ENCODE measurements at regions not wholly inside any gene's neighbourhood (a gene's known extent, or its start where the extent isn't known, plus 50 kb on each side); places are given as distances from the start of the nearest gene placed in this dataset.

DNA sequence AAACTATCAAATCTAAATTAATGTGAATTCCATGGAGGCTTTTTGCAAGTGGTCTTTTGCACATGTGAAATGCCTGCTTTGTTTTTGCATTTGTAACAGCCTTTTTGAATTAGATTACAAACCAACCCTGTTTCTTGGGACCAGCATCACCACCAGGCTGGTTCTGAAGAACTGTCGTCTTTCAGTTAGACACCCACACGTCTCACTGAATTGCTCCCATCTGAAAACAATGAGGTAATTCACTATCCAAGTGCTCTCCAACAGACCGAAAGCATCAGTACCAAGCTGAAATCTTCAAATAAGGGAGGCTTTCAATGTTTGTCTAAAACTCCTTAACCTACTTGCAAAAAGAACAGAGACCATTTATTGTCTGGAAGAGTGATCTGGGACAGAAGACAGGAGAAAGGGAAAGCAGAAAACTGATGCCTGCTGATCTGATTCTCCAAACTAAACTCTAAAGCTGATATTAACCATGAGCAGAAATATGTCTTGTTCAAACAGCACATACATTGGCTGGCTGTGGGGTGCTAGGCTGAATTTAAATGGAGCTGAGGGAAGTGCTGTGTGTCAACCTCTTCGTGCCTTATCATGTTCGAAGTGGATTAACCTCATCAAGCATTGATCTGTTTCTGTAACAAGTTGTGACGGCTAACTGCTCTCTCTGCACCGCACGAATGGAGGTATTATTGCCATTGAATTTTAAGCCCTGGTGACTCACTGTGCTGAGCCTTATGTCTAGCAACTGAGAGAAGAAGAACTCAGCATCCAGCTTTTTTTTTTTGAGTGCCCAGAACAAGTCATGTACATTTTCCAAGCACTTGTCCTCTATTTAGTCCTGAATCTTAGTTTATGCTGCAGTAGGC is 213.7 kb upstream of the P2RY1 start:
- Histone ChIP-seq H3K27ac (no peak overlapping the region), H3K4me3 (no peak overlapping the region), H3K9me3 (no peaks in the 10 kb centered on the region)

DNA sequence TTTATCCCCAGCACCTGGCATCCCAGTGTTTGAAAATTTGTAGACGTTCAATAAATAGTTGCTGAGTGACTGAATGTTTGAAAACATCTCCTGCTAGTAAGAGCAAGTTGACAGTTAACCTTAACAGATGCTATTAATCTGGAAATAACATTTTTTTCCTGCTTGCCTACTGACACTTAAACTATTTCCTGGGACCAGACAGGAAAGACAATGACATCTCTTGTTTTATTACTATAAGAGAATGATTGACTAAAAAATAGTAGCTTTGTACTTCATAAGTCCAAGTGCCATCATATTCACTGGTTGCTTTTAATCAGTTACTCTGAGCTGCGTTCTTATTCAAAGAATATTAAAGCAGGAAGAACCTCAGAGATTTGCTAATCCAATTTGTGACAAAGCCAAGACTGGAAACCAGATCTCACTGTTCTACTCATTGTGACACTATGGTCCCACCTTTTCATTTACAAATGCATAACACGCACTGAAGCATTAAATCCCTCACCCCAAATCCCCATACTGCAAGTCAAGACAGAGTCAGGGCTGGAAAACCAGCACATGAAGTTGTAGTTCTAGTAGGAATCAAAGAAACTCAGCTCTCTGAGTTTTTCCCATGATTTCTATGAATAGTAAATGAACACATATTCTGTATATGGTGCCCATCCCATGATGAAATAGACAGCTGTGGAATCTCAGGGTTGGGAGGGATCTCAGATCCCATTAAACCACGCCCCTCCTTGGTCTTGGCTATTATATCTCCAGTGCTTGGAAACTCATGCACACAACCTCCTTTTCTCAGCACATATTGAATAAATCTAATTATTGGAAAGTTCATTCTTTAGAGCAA is 212.7 kb upstream of the P2RY1 start:
- intact Hi-C loops (cut with DNase I): no loop called here
- H3K27me3 ChIP-seq: no peaks in the 10 kb centered on the region
- H3K36me3 ChIP-seq: no peaks in the 10 kb centered on the region
- no peak overlapping the region for H3K27ac ChIP-seq
- no peak overlapping the region for H3K4me3 ChIP-seq
- no peak for TF ChIP-seq CTCF (IDR thresholded peaks at IDR 0.05)
- H3K9me3 ChIP-seq: no peaks in the 10 kb centered on the region
- peaks cover 3 to 5% of the 10 kb centered on the region in 2 donors for H3K4me1 ChIP-seq
- no peak for DNase-seq (ENCODE audit: low spot score in 2 of 2)

More for the DNA sequence above, 213.7 kb upstream of the P2RY1 start:
- intact Hi-C loops (cut with DNase I): no loop called here
- DNase-seq (ENCODE audit: low spot score in 2 of 2): no peak
- Histone ChIP-seq H3K4me1 (peaks cover 3 to 5% of the 10 kb centered on the region in 2 donors), H3K36me3 (no peaks in the 10 kb centered on the region), H3K27me3 (no peaks in the 10 kb centered on the region)
- no peak for TF ChIP-seq CTCF (IDR thresholded peaks at IDR 0.05)

GRCh38 chr3:152622811-152623167 is 212.1 kb upstream of the P2RY1 start:
- intact Hi-C loops (cut with DNase I): no loop called here
- Histone ChIP-seq H3K9me3 (no peaks in the 10 kb centered on the region), H3K36me3 (no peaks in the 10 kb centered on the region), H3K27me3 (no peaks in the 10 kb centered on the region), H3K4me1 (peaks cover 3 to 5% of the 10 kb centered on the region in 2 donors), H3K4me3 (no peak overlapping the region), H3K27ac (no peak overlapping the region)
- no peak for DNase-seq (ENCODE audit: low spot score in 2 of 2)
- no peak for TF ChIP-seq CTCF (IDR thresholded peaks at IDR 0.05)

DNA sequence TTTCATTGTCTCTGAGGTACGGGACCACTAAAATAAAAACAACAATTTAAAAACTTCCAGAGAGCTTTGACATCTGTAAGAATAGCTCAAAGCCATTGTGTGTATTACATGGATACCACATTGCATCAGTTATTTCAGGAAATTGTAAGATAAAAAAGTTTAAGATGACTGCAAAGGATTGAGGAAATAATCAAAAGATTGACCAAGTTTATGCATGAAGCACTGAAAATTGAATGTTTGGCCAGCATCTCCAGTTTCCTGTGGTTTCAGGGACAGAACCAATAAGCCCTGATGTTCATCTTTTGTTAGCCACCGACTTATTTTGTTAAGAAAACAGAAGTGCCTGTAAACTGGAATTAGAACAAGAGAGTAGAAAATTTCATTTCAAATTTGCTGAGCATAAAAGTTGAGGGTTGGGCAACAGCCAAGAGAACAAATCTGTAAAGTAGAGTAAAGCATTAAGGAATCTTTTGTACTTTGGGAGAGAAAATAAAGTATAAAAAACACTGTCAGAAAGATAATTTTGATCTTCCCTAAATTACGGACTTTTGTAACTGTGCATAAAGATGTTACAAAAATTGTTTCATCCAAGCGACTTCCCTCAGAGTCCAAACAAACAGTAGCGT is 211.5 kb upstream of the P2RY1 start:
- Histone ChIP-seq H3K36me3 (no peaks in the 10 kb centered on the region), H3K4me3 (no peak overlapping the region), H3K9me3 (no peaks in the 10 kb centered on the region), H3K27ac (no peak overlapping the region), H3K27me3 (no peaks in the 10 kb centered on the region), H3K4me1 (peaks cover 3 to 5% of the 10 kb centered on the region in 2 donors)
- no peak for DNase-seq (ENCODE audit: low spot score in 2 of 2)
- no peak for TF ChIP-seq CTCF (IDR thresholded peaks at IDR 0.05)
- intact Hi-C loops (cut with DNase I): no loop called here

DNA sequence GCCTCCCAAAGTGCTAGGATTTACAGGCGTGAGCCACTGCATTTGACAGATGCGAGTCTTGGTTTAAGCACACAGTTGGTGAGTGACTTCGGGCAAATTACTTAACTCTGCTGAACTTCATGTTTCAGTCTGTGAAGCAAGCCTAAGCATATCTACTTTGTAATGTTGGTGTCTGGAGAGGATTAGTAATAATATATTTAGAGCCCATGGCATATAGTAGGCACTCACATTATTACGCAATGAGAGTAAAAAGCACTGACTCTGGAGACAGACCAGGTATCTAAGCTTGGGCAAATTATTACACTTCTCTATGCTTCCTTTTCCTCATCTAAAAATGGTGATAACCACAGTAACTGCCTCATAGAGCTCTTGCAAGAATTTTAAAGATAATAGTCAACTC is 208.7 kb upstream of the P2RY1 start:
- DNase-seq (ENCODE audit: low spot score in 2 of 2): no peak
- Histone ChIP-seq H3K9me3 (no peaks in the 10 kb centered on the region), H3K27ac (no peak overlapping the region), H3K36me3 (no peaks in the 10 kb centered on the region), H3K4me1 (peaks cover 0 to under 1% of the 10 kb centered on the region in 2 donors), H3K4me3 (no peak overlapping the region), H3K27me3 (no peaks in the 10 kb centered on the region)
- intact Hi-C loops (cut with DNase I): no loop called here
- TF ChIP-seq CTCF (IDR thresholded peaks at IDR 0.05): no peak
